MG63 (cell line): ENCODE measurements at regions not wholly inside any gene's neighbourhood (a gene's known extent, or its start where the extent isn't known, plus 50 kb on each side); places are given as distances from the start of the nearest gene placed in this dataset.

Source experiments
- DNase-seq: peaks from one replicate; pipeline ENCODE4 v3.0.0-alpha.2; 2020
- H3K27me3 ChIP-seq: fragments of 250-450 bp; sonication (Bioruptor Pico); 2 replicates; pipeline ENCODE4 v1.5.1; 2020; ENCODE audit warnings: mild to moderate bottlenecking, moderate library complexity
- H3K36me3 ChIP-seq: fragments of 250-450 bp; sonication (Bioruptor Pico); 2 replicates; pipeline ENCODE4 v1.5.1; 2020; ENCODE audit warnings: mild to moderate bottlenecking, moderate library complexity
- H3K4me3 ChIP-seq: fragments of 250-450 bp; sonication (Bioruptor Pico); 2 replicates; pipeline ENCODE4 v1.5.1; 2020; ENCODE audit warnings: mild to moderate bottlenecking, moderate library complexity
- H3K9me3 ChIP-seq: fragments of 250-450 bp; sonication (Bioruptor Pico); 2 replicates; pipeline ENCODE4 v1.5.1; 2020; ENCODE audit warnings: mild to moderate bottlenecking, moderate library complexity

DNA sequence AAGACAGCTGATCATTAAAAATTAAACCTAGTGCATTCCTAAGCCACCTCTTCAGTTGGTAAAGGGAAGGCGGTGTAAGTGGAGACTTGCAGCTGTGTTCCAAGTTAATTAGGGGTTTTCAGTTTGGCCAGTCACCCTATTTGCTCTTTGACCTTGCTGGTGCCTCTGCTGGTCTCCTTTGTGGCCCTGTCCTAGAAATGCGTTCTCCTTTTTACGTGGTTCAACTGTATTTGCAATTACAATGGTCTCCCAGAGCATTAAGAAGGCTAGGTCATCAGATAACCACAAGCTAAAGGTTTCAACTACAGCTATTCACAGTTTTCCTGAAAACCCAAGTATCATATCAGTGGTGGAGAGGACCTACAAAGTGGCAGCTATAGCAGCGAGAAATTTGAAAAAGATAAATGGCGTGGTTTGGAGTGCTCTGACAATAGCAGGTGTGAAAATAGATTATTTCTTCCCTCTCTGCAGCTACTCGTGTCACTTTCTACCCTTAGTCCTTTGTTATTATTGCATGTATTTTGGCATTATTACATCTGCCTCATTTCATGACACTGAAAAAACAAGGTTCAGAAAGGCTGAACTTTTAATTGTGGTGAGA is 203.5 kb upstream of the TBC1D5 start:
- no peaks in the 10 kb centered on the region for H3K9me3 ChIP-seq
- H3K27me3 ChIP-seq: no peaks in the 10 kb centered on the region
- no peaks in the 10 kb centered on the region for H3K36me3 ChIP-seq
- DNase-seq: no peak
- no peak overlapping the region for H3K4me3 ChIP-seq

DNA sequence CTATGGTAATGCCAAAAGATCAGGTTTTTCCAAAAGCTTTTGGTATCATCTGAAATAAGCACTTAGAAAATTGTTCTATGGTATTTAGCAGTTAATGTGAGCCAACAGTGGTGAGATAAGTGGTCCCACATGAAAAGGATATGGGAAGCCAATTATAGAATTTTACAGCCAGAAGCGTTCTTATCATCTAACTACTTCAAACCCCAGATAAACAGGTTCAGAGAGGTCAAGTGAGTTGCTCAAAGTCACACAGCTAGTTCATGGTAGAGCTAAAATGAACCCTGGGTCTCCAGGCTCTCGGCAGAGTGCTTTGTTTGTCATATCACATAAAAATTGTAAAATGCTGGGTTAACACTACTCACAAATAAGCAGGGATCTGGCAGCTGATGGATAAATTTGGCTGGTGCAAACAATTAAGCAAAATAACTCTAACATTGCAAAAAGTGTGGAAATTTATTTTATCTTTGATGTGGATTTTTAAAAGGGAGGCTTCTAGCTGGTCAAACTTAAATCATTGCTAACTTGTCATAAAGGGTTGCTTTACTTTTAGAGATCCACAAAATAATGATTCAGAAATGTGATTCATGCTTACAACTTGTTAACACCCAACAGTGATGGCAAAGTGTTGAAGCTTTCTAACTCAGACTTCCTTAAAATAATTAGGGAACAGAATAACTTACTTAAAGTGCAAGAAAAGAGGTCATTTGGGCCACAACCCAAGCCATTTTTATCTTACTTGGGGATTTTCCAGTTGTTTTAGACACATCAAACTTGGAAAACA is 202.8 kb upstream of the TBC1D5 start:
- Histone ChIP-seq H3K9me3 (no peaks in the 10 kb centered on the region), H3K36me3 (no peaks in the 10 kb centered on the region), H3K4me3 (no peak overlapping the region), H3K27me3 (no peaks in the 10 kb centered on the region)
- DNase-seq: no peak

DNA sequence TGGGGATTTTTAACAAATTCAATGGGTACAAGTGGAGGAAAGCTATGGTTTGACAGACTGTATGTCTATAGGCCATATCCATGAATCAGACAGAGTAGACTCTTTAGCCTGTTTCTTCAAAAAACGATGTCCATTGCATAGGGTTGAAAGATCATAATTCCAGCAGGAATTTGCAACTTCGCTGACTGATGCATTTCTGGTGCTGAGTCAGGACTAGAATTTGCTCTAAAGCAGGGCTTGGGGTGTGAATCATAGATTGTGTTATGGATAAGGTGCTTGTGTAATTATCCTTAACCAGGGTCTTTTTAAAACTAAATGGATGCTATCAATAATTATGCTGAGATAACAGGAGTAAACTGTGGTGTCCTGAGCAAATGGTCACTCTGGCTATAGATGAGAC is 200.4 kb upstream of the TBC1D5 start:
- H3K4me3 ChIP-seq: no peak overlapping the region
- no peaks in the 10 kb centered on the region for H3K9me3 ChIP-seq
- DNase-seq: no peak
- H3K36me3 ChIP-seq: no peaks in the 10 kb centered on the region
- no peaks in the 10 kb centered on the region for H3K27me3 ChIP-seq

DNA sequence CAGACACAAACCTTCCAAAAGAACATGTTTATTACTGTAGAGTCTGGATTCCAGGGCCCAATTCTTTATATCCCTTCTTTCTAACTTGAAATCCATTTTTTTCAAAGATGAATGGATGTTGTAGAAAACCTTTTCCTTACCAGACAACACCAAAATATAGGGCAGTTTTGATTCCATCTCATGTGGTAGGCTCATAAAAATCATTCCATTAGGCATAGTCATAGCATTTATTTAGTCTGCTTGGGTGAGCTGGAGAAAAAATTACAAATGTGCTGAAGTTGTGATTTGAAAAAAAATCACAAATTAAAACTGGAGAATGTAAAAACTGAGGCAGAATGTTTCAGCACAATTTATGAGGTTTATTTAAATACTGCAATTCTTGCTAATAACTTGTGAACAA is 199.3 kb upstream of the TBC1D5 start:
- Histone ChIP-seq H3K9me3 (no peaks in the 10 kb centered on the region), H3K36me3 (no peaks in the 10 kb centered on the region), H3K27me3 (no peaks in the 10 kb centered on the region), H3K4me3 (no peak overlapping the region)
- no peak for DNase-seq

DNA sequence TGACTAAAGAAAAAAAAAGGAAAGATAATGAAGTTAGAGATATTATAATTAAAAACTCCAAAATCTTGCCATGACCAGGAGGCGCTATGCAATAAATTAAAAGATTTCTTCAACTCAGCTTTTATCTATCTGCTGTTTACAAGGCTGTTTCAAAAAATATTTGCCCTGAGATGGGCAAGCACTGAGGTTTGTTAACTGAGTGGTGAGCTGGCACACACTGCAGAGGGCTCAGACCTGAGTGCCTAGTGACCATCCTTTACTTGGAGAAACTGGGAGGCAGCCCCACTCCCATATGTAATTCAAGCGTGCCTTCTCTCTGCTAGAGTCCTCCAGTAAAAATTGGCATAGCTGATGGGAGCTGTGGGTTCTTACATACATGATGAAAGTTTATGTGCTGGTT is 198.7 kb upstream of the TBC1D5 start:
- Histone ChIP-seq H3K4me3 (no peak overlapping the region), H3K36me3 (no peaks in the 10 kb centered on the region), H3K27me3 (no peaks in the 10 kb centered on the region), H3K9me3 (no peaks in the 10 kb centered on the region)
- no peak for DNase-seq

DNA sequence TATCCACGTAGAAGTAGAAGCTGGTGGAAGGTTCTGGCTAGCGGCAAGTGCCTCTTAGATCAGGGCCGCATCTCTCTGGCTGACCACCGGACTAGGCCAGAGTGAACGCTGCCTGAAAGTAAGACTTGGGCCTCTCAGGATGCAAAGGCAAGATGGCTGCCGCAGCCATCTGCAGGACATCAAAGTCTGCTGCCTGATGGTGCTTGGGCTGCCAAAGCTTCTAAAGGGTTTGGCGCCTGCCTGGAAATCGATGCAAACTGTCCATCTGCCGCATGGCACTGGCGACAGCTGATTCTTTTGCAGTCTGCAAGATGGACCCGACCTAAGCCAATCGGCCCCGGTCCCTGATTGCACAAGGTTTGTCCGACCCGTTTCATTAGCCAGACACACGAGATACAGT is 196.7 kb upstream of the TBC1D5 start:
- H3K4me3 ChIP-seq: no peak overlapping the region

DNA sequence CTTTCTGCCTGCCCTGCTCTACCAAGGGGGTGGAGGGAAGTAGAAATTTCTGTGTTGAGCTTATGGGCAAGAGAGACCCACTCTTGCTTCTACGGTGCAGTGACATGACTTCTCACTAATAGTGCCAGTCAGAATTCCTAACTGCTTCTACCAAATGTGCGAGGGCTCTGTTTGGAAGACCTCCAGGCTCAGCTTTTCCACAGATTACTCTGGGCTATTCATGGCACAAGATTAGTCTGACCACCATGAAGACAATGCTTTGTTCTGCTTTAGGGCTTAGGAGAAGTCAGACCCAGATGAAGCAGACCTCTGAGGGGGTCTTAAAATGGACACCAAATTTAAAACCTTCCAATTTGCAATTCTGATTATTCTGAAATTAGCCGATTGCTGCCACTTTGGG is 195.9 kb upstream of the TBC1D5 start:
- H3K9me3 ChIP-seq: no peaks in the 10 kb centered on the region
- H3K27me3 ChIP-seq: no peaks in the 10 kb centered on the region
- H3K36me3 ChIP-seq: no peaks in the 10 kb centered on the region
- no peak overlapping the region for H3K4me3 ChIP-seq
- DNase-seq: no peak

More for the DNA sequence above, 196.7 kb upstream of the TBC1D5 start:
- Histone ChIP-seq H3K9me3 (no peaks in the 10 kb centered on the region), H3K36me3 (no peaks in the 10 kb centered on the region), H3K27me3 (no peaks in the 10 kb centered on the region)
- DNase-seq: no peak

DNA sequence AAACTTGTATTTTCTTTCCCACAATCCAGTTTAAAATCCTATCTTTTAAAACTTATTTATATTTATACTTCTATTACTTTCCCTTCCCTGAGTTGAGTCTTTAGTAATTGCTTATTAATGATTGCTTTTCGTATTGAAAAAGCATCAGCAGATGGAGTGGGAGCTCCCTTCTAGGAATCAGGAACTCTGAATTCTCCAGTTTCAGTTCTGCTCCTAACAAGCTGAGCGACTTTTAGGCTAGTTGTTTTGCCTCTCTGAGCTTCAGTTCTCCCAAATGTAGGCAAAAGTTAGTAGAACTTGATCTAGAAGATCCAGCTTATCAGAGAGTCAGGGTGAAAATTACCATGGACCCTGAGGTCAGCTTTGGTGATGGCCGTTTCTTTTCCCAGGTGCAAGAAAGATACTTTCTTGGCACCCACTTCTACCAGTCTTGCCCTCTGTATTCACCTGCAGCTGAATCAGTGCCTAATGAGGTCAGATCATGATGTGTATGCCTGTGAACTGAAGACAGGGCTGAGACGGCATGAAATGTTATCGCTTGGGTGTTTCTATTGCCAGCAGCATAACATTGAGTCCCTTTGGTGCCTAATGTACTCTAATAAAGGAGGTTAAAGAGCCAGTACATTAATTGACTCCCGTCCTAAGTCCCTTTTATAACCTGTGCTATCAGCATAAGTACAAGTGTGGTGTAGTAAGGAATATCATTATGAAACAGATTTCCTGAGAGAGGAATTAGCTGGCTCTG is 194.5 kb upstream of the TBC1D5 start:
- no peaks in the 10 kb centered on the region for H3K9me3 ChIP-seq
- no peak overlapping the region for H3K4me3 ChIP-seq
- DNase-seq: no peak
- no peaks in the 10 kb centered on the region for H3K27me3 ChIP-seq
- no peaks in the 10 kb centered on the region for H3K36me3 ChIP-seq

DNA sequence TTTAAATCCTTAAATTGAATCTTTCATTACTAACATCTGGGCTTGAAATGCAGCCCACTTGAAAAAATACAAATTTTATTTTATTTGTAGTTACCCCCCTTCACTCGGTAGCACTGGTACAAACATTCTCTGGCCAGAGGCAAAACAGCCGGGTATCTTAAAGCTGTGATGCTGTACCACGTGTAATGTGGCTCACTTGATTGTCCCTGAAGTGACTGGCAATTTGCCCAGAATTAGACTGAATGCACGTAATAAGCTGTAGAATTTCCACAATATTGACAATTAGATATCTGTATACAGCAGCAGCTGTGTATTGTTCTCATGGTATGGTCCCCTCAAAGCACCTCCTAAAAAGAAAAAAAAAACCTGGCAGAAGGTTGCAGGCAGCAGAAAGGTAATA is 192.8 kb upstream of the TBC1D5 start:
- no peak overlapping the region for H3K4me3 ChIP-seq
- no peaks in the 10 kb centered on the region for H3K36me3 ChIP-seq
- H3K27me3 ChIP-seq: no peaks in the 10 kb centered on the region
- H3K9me3 ChIP-seq: no peaks in the 10 kb centered on the region
- no peak for DNase-seq

DNA sequence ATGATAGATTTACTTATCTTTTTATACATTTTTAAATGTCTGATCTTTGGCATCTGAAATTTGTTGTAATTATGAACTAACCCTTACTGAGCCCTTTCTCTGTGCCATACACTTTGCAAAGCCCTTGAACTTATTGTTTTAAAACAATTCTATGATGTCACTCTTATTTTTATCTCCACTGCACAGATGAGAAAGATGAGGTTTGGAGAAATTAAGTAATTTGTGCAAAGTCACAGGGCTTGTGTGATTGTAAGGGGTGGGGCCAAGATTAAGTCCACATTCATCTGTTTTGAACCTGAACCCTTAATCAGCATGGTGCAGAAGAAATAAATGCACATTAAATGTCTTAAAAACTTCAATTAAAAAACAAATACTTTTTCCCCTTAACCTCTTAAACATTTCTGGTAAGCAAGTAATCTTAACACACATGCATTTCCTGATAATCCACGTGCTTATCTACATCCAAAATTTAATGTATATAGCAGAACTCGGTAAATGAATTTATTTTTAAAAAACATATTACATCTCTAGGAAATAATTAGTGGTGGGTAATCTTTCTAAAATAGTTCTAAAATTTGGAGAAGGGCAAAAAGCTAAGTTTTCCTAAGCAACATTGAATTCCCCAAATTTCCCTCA is 189.8 kb upstream of the TBC1D5 start:
- no peaks in the 10 kb centered on the region for H3K36me3 ChIP-seq

DNA sequence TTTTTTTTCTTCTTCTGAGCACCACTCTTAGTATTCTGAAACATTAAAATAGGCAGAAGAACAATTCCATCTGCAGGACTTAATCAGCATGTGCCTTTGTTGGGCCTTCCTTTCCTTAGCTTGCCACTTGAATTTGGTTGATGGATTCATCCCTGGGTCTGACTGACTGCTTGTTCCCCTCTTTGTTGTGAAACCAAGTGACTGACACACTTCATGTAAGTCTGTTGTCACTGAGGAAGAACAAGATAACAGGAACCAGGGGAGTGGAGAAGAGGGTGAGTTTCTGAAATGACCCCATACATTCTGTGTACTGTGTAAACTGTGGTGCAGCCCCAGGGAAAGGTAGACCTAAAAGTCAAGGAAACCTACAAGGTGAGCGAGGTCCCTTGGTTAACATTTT is 188.7 kb upstream of the TBC1D5 start:
- H3K4me3 ChIP-seq: no peak overlapping the region
- no peak for DNase-seq
- H3K36me3 ChIP-seq: no peaks in the 10 kb centered on the region
- no peaks in the 10 kb centered on the region for H3K27me3 ChIP-seq
- H3K9me3 ChIP-seq: no peaks in the 10 kb centered on the region

More for the DNA sequence above, 189.8 kb upstream of the TBC1D5 start:
- DNase-seq: no peak
- Histone ChIP-seq H3K4me3 (no peak overlapping the region), H3K27me3 (no peaks in the 10 kb centered on the region), H3K9me3 (no peaks in the 10 kb centered on the region)

DNA sequence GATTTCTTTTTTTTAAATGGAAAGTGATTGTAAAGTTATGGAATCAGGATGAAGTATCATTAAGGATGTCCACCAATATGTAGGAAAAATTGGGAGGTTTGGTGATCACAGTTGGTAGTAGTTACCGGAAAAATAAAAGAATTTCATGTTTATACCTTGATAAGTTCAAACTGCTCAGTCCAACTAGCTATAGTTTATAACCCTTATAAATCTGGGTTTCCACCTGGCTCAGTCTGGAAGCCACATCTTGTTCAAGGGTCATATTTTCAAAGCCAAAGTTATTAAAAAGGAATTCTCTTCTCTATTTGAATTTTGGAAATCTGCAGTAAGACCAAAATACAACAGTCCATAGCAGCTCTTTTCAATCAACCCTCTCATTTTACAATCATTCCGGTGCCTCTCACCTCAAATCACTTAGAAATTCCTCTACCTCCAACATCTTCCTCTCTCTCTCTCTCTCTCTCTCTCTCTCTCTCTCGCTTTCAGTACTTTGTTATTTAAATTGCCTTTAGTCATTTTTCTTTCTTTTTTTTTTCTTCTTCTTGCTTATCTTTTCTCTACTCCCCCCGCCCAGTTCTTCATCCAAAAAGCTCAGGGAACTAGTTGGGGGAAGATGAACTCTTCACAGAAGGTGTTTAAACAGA is 186.2 kb upstream of the TBC1D5 start:
- H3K36me3 ChIP-seq: no peaks in the 10 kb centered on the region
- no peak for DNase-seq
- H3K27me3 ChIP-seq: no peaks in the 10 kb centered on the region
- no peak overlapping the region for H3K4me3 ChIP-seq
- no peaks in the 10 kb centered on the region for H3K9me3 ChIP-seq

DNA sequence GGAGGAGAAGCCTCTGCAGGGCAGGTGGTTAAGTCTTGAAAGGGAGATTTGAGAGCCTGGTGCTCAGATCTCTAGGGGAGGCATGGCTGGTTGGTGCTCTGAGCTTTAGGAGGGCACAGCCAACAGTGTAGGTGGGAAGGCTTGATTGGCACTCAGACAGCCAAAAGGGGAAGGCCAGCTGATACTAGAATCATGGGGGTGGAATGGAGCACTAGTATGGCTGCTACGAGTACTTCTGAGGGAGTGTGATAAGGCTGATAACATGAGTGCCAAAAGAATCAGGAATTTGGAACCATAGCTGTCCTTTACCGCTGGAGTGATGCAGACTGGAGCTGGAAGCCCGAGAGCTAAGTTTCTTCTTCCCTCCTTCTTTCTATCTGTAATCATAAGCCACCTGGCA is 184.6 kb upstream of the TBC1D5 start:
- DNase-seq: no peak
- Histone ChIP-seq H3K27me3 (no peaks in the 10 kb centered on the region), H3K9me3 (no peaks in the 10 kb centered on the region), H3K36me3 (no peaks in the 10 kb centered on the region), H3K4me3 (no peak overlapping the region)

DNA sequence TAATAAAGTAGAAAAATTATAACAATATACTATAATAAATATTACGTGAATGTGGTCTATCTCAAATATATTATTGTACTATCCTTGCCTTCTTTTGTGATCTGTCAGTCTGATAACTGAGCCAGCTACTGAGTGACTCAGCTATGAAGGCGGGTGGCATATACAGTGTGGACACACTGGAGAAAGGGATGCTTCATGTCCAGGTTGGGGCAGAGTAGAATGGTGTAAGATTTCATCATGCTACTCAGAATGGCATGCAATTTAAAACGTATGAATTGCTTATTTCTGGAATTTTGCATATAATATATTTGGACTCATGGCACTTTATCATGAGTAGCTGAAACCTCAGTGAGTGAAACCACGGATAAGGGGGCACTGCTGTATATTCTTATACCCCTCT is 172.9 kb upstream of the TBC1D5 start:
- H3K9me3 ChIP-seq: no peaks in the 10 kb centered on the region
- H3K36me3 ChIP-seq: no peaks in the 10 kb centered on the region
- no peak overlapping the region for H3K4me3 ChIP-seq
- no peaks in the 10 kb centered on the region for H3K27me3 ChIP-seq
- DNase-seq: no peak

DNA sequence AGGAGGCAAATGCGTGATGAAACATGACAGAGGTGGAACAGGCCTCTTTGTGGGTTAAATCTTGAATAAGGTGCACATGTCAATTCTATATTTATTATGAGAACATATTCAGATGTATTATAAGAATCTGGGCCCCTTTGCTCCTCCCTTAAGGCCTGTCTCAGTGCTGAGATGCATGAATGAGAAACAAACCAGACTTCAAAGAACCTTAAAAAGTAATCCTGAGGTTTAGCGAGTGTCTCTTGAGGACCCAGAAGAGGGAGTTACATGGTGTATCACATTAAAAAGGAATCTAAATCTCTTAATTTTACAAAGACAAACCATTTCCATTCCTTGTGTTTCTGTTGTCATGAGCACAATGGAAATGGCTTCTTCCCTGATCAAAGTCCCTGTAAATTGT is 170.9 kb upstream of the TBC1D5 start:
- no peak for DNase-seq
- Histone ChIP-seq H3K36me3 (no peaks in the 10 kb centered on the region), H3K27me3 (no peaks in the 10 kb centered on the region), H3K9me3 (no peaks in the 10 kb centered on the region), H3K4me3 (no peak overlapping the region)

DNA sequence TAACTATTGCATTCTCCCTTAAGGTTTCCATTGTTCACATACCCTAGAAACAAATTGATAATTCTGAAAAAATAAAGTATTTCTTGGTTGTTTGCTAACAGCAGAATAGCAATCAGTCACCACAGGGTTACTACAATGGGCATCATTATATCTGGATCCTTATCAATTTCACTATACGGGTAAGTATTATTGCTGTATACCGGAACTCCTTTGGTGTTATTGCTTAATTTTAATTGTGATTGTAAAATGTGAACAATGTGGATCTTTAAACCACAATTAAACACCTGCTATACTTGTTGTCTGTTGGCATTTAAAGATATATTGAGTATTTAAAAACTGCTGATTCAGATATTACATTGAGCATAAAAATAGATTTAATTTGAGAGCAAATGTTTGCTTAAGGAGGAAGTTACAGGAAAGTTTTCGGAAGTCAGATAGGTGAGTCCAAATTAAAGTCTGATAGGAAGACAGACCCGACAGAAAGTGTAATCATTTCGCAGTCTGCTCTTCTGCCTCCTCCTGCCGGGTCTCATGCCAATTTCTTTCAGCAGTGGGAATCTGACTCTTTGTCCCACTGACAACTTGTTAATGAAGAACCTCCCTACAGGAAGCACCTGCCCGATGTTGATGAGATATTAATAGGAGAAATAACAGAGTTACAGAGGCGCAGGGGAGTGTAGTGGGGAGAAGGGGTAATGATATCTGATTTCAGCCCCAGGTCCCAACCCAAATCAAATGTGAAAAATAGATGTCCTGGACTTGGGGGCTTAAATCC is 169.7 kb upstream of the TBC1D5 start:
- H3K4me3 ChIP-seq: no peak overlapping the region
- no peak for DNase-seq
- H3K9me3 ChIP-seq: no peaks in the 10 kb centered on the region
- H3K27me3 ChIP-seq: no peaks in the 10 kb centered on the region
- H3K36me3 ChIP-seq: no peaks in the 10 kb centered on the region
